ENCODE measurements at regions not wholly inside any gene's neighbourhood (a gene's known extent, or its start where the extent isn't known, plus 50 kb on each side); places are given as distances from the start of the nearest gene placed in this dataset.

GRCh38 chr22:48701296-48702030 is 1126.2 kb downstream of the BRD1 start:
- Histone ChIP-seq H3K36me3 (ENCODE audit: control insufficient read depth, insufficient read depth, low read length) (no peaks in the 10 kb centered on the region), H3K27me3 (replicated peaks; ENCODE audit: control insufficient read depth, insufficient read depth, low read length) (no peaks in the 10 kb centered on the region), H3K4me3 (replicated peaks; ENCODE audit: low read depth, low read length) (no peak overlapping the region)
- TF ChIP-seq, protein P1, sequence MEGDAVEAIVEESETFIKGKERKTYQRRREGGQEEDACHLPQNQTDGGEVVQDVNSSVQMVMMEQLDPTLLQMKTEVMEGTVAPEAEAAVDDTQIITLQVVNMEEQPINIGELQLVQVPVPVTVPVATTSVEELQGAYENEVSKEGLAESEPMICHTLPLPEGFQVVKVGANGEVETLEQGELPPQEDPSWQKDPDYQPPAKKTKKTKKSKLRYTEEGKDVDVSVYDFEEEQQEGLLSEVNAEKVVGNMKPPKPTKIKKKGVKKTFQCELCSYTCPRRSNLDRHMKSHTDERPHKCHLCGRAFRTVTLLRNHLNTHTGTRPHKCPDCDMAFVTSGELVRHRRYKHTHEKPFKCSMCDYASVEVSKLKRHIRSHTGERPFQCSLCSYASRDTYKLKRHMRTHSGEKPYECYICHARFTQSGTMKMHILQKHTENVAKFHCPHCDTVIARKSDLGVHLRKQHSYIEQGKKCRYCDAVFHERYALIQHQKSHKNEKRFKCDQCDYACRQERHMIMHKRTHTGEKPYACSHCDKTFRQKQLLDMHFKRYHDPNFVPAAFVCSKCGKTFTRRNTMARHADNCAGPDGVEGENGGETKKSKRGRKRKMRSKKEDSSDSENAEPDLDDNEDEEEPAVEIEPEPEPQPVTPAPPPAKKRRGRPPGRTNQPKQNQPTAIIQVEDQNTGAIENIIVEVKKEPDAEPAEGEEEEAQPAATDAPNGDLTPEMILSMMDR (IDR thresholded peaks at IDR 0.05; ENCODE audit: insufficient read depth, low read length, poor library complexity, severe bottlenecking), result no peak
- no peak for DNase-seq (ENCODE audit: extremely low read depth, insufficient read length)

DNA sequence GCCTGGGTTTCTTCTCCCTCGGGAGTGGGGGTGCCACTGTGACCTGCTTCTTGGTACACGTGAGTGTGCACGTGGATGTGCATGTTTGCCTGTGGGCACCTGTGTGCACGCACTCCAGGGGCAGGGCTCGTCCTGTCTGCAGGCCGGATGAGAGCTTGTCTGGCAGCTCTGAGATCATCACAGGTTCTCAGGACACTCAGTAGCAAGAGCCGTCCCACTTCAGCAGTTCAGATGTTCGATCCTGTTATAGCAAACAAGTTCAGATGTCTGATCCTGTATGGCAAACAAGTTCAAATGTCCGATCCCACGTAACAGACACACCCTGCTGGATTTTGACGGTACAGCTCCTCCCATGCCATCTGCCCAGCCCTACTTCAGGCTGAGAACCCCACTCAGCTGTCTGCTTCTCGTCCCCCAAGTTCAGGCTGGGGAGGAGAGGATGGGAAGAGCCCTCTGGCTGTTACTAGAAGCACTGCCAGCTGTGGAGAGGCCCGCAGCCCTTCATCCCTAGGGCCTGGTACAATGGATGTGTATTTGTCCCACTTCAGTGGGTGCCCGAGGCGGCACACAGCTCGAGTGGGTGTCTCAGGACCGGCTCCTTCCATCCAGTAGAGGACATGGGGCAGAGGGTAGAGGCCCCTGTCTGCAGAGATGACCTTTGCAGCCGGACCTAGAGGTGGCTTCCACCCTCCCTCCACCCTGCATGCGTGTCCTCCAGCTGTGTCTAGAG is 1126.9 kb downstream of the BRD1 start:
- Histone ChIP-seq H3K36me3 (ENCODE audit: control insufficient read depth, insufficient read depth, low read length) (no peaks in the 10 kb centered on the region), H3K4me3 (replicated peaks; ENCODE audit: low read depth, low read length) (no peak overlapping the region), H3K27me3 (replicated peaks; ENCODE audit: control insufficient read depth, insufficient read depth, low read length) (no peaks in the 10 kb centered on the region)
- TF ChIP-seq, protein P1 (IDR thresholded peaks at IDR 0.05; ENCODE audit: insufficient read depth, low read length, poor library complexity, severe bottlenecking), result no peak
- no peak for DNase-seq (ENCODE audit: extremely low read depth, insufficient read length)

DNA sequence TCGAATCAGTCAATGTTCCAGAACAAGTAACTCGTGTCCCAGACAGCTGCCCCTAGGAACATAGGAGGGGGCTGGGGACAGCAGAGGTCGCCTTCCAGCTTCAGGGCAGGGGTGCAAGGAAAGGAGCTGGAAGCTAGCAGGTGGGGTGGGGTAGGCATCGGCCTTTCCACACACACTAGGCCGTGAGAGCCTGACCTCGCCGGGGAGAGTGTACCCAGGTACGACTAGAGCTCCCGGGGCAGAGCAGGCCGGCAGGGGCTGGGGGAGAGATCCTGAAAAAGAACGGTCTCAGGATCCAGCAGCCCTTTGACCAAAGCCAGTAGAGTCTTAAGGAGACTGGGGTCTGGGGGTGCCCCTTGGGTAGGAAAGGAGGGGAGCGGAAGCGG is 1127.5 kb downstream of the BRD1 start:
- DNase-seq (ENCODE audit: extremely low read depth, insufficient read length), result no peak
- H3K36me3 ChIP-seq (ENCODE audit: control insufficient read depth, insufficient read depth, low read length), result no peaks in the 10 kb centered on the region
- no peaks in the 10 kb centered on the region for H3K27me3 ChIP-seq (replicated peaks; ENCODE audit: control insufficient read depth, insufficient read depth, low read length)
- TF ChIP-seq, protein P1 (IDR thresholded peaks at IDR 0.05; ENCODE audit: insufficient read depth, low read length, poor library complexity, severe bottlenecking), result no peak
- no peak overlapping the region for H3K4me3 ChIP-seq (replicated peaks; ENCODE audit: low read depth, low read length)

DNA sequence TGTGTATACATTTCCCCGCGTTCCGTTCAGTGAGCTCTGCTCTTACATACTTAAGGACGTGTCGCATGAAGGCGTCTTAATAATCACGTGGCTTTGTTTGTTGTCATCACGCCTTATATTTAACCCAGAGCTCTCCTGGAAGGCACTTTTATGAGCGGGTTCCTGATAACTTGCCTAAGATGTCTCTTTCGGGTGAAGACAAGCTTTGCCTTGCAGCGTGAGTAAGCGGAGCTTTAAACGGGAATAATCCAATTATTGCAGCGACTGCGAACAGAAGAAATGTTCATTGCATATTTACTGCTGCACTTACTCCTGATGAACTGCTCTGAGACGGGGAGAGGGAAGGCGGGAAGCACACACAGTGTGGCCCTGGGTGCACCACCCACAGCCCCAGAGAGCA is 1128.2 kb downstream of the BRD1 start:
- Histone ChIP-seq H3K27me3 (replicated peaks; ENCODE audit: control insufficient read depth, insufficient read depth, low read length) (no peaks in the 10 kb centered on the region), H3K4me3 (replicated peaks; ENCODE audit: low read depth, low read length) (no peak overlapping the region), H3K36me3 (ENCODE audit: control insufficient read depth, insufficient read depth, low read length) (no peaks in the 10 kb centered on the region)
- TF ChIP-seq, protein P1 (IDR thresholded peaks at IDR 0.05; ENCODE audit: insufficient read depth, low read length, poor library complexity, severe bottlenecking), result no peak
- DNase-seq (ENCODE audit: extremely low read depth, insufficient read length), result no peak

DNA sequence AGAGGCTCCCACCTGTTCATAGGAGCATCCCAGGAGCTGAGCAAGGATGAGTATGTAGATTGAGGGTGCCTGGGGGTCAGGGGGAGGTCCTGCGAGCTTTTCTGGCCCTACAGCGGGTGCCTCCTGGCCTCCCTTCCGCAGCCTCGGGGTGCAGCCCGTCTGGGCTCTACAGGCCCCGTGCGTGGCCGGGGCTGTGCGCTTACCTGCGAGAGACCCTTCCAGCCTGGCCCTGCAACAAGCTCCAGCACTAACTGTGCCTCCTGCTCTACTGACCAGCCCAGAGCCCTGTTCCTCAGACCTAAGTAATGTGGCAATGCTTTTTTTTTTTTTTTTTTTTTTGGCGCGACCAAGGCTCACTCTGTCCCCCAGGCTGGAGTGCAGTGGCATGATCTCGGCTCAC is 1129.1 kb downstream of the BRD1 start:
- H3K27me3 ChIP-seq (replicated peaks; ENCODE audit: control insufficient read depth, insufficient read depth, low read length), result no peaks in the 10 kb centered on the region
- TF ChIP-seq, protein P1 (IDR thresholded peaks at IDR 0.05; ENCODE audit: insufficient read depth, low read length, poor library complexity, severe bottlenecking), result no peak
- H3K36me3 ChIP-seq (ENCODE audit: control insufficient read depth, insufficient read depth, low read length), result no peaks in the 10 kb centered on the region
- DNase-seq (ENCODE audit: extremely low read depth, insufficient read length), result no peak
- H3K4me3 ChIP-seq (replicated peaks; ENCODE audit: low read depth, low read length), result no peak overlapping the region
